Ectodermal cell (in vitro differentiated cells): ENCODE measurements at regions not wholly inside any gene's neighbourhood (a gene's known extent, or its start where the extent isn't known, plus 50 kb on each side); places are given as distances from the start of the nearest gene placed in this dataset.

Source experiments
- H3K27ac ChIP-seq: 2 replicates; pipeline ENCODE4 v1.7.0; 2013; ENCODE audit warnings: mild to moderate bottlenecking, low read depth, low read length; ENCODE audit not compliant: insufficient read depth, poor library complexity, severe bottlenecking
- H3K27me3 ChIP-seq: 2 replicates; pipeline ENCODE4 v1.7.0; 2013; ENCODE audit warnings: mild to moderate bottlenecking, low read length; ENCODE audit not compliant: insufficient read depth, control insufficient read depth, poor library complexity, severe bottlenecking
- H3K36me3 ChIP-seq: one replicate; pipeline ENCODE4 v1.7.0; 2013; ENCODE audit warnings: low read length; ENCODE audit not compliant: control insufficient read depth, insufficient read depth
- H3K4me1 ChIP-seq: one replicate; pipeline ENCODE4 v1.7.0; 2013; ENCODE audit warnings: low read length; ENCODE audit not compliant: control insufficient read depth, insufficient read depth
- H3K4me3 ChIP-seq: 2 replicates; pipeline ENCODE4 v1.7.0; 2013; ENCODE audit warnings: low read depth, low read length, control low read depth; ENCODE audit not compliant: insufficient read depth
- H3K9me3 ChIP-seq: 2 replicates; pipeline ENCODE4 v1.7.0; 2013; ENCODE audit warnings: mild to moderate bottlenecking, low read length, moderate library complexity; ENCODE audit not compliant: control insufficient read depth
- WGBS, 2 experiments: methylation state at CpG; one replicate each; pipeline ENCODE4 v1.1.7; 2013; ENCODE audit warnings: missing lambda C conversion rate in 2 of 2; 5-methylcytosine and 5-hydroxymethylcytosine counted together

DNA sequence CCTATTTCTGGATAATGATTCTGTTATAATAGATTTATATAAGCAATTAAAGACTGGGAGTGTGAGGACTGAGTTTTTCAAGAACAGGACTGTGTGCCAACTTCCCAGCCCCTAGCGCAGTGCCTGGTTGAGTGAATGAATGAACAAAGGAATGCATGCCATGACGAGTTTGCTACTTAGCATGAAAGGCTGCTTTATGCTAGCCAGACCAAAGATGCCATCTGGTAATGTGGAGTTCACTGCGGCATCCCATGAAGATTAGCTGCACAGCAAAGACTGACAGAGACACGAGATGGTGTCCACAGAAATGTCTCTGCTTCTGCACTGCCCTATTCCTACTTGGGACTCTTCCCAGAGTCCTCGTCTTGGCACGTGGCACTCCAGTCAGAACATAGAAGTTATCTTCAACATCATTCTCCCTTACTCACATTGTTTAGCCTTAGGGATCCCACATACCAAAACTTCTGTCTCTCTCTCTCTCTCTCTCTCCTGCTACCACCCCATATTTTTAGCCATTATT is 283.9 kb upstream of the CTNNB1 start:
- H3K36me3 ChIP-seq: no peaks in the 10 kb centered on the region
- no peak overlapping the region for H3K4me3 ChIP-seq
- 91 to 94% methylated on average over 6 of the region's 6 CpGs for WGBS, 2 experiments
- no peaks in the 10 kb centered on the region for H3K27me3 ChIP-seq
- H3K27ac ChIP-seq: no peak overlapping the region
- H3K4me1 ChIP-seq: no peaks in the 10 kb centered on the region
- no peaks in the 10 kb centered on the region for H3K9me3 ChIP-seq

DNA sequence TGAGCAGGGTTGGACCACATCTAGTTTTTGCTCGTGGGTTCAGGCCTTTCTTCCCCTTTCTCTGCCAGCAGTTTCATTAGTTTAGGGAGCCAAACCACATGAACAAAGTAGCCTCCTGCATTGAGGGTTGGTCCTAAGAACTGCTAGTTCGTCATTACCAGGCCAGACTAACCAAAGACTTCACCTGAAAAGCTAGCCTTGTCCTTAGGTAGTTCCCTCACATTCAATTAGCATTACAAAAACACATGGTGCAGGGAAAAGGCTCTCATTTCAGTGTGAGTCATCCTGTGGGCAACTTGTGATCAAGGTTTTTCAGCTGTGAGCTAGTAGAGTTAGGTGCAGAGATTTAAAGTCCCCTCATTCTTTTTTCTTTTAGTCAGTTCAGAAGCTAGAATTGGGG is 279.3 kb upstream of the CTNNB1 start:
- no peaks in the 10 kb centered on the region for H3K36me3 ChIP-seq
- no peaks in the 10 kb centered on the region for H3K27me3 ChIP-seq
- no peaks in the 10 kb centered on the region for H3K9me3 ChIP-seq
- 48 to 49% methylated on average over 2 of the region's 2 CpGs for WGBS, 2 experiments
- peaks cover 6% of the 10 kb centered on the region for H3K4me1 ChIP-seq
- H3K4me3 ChIP-seq: no peak overlapping the region
- H3K27ac ChIP-seq: no peak overlapping the region

DNA sequence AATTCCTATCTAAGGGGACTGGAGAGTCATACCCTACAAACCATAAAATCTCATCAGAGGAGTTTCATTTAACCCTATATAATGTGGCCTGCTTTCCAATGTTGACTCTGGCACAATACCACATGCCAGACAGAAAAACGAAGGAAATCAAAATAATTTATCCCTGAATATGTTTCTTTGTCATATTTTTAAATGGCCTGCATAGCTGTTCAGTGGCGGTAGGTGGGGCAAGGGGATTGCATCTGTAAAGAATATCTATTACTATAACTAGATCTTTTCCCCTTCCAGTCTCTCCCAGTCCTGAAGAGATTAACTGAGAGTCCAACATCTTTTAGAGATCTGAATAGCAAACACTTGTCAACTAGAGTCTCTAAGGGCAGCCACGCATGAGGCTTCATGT is 278.1 kb upstream of the CTNNB1 start:
- Histone ChIP-seq H3K9me3 (no peaks in the 10 kb centered on the region), H3K27ac (no peak overlapping the region), H3K36me3 (no peaks in the 10 kb centered on the region), H3K4me1 (peaks cover 8% of the 10 kb centered on the region), H3K4me3 (no peak overlapping the region), H3K27me3 (no peaks in the 10 kb centered on the region)
- WGBS, 2 experiments: 89 to 98% methylated on average over 1 to 3 of the region's 3 CpGs

DNA sequence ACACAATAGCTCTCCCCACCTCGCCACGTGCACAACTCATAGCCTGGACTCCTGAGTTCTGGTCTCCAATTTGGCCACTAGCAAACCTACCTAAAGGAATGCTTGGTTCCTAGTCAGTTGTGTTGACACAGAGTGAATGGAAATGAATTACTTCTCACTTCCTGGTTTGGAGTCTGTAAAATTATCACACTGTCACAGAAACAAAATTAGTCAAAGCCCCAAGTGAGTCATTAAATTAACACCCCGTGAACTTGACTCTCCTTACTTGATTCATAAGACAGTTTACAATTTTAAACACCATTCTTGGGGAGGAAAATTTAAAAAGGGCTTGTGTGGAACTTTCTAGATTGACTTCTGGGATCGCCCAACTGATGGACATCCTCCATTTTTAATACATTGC is 276.2 kb upstream of the CTNNB1 start:
- H3K36me3 ChIP-seq: no peaks in the 10 kb centered on the region
- WGBS, 2 experiments: 95 to 96% methylated on average over 4 of the region's 4 CpGs
- H3K4me3 ChIP-seq: no peak overlapping the region
- no peaks in the 10 kb centered on the region for H3K9me3 ChIP-seq
- peaks cover 8% of the 10 kb centered on the region for H3K4me1 ChIP-seq
- no peak overlapping the region for H3K27ac ChIP-seq
- H3K27me3 ChIP-seq: no peaks in the 10 kb centered on the region

DNA sequence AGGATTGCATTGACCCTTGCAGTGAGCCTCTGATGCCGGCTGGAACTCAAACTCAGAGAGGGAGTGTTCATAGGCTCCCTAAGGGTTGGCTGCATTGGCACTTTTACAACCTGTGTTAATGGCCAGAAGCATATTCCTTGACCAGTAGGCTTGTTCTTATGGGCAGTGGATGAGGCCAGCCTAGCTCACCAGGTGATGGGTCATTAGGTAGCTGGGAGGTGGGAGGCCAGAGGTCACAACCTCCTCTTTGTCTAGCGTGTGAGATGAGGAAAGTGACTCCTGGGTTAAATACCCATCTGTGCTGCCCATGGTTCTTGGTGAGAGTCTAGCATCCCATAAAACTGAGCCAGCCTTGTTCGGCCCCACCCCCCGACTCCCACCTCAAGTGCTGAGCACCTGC is 275.7 kb upstream of the CTNNB1 start:
- 92 to 95% methylated on average over 4 of the region's 4 CpGs for WGBS, 2 experiments
- Histone ChIP-seq H3K27me3 (no peaks in the 10 kb centered on the region), H3K4me3 (no peak overlapping the region), H3K36me3 (no peaks in the 10 kb centered on the region), H3K9me3 (no peaks in the 10 kb centered on the region), H3K27ac (no peak overlapping the region), H3K4me1 (peaks cover 8% of the 10 kb centered on the region)

DNA sequence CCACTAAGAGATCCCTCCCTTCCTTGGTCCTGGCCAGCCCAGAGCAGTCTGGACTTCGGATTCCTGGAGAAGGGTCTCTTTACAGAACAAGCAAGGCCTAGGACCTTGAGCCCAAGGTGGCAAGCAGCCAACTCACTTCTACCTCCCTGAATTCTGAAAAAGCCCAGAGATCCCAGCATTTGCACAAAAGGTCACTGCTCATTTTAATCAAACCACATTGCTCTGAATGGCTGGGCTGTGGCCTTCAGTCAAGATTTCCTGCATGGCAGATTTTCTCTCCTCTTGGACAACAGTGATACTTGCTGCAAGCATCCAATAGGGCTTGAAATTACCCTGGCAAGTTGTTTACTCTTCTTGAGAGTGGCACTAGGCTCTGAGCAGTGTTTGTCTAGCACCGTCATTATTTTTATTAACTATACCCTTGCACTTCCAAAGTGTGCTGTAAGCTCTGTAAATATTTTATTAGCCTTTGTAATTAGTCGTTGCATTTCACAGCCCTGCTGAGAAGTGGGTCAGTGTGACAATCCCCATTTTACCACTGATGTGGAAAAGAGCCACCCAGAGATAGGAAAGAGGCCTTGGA is 274.7 kb upstream of the CTNNB1 start:
- Histone ChIP-seq H3K9me3 (no peaks in the 10 kb centered on the region), H3K27me3 (no peaks in the 10 kb centered on the region), H3K4me1 (peaks cover 8% of the 10 kb centered on the region), H3K4me3 (no peak overlapping the region), H3K27ac (no peak overlapping the region), H3K36me3 (no peaks in the 10 kb centered on the region)
- WGBS, 2 experiments: 76 to 85% methylated on average over 2 to 3 of the region's 3 CpGs

DNA sequence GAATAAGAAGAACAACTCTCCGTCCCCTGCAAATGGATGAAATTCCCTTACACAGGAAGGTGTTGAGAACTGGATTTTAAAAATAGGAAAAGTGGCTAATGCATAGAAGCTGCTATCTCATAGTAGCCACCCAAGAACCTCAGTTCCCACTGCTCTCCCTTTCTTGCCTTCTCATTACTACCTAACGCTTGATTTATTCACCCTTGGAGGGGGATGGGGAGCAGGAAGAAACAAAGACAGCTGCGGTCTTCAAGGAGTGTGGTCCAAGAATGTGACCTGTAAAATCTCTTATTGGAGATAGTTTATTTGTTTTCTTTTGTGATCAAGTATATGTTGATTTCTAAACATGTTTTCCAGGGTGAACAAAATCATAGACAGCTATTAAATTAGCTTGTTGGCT is 274.1 kb upstream of the CTNNB1 start:
- no peaks in the 10 kb centered on the region for H3K27me3 ChIP-seq
- H3K4me3 ChIP-seq: no peak overlapping the region
- no peaks in the 10 kb centered on the region for H3K9me3 ChIP-seq
- 27 to 65% methylated on average over 1 to 2 of the region's 3 CpGs for WGBS, 2 experiments
- peaks cover 8% of the 10 kb centered on the region for H3K4me1 ChIP-seq
- H3K27ac ChIP-seq: no peak overlapping the region
- no peaks in the 10 kb centered on the region for H3K36me3 ChIP-seq

DNA sequence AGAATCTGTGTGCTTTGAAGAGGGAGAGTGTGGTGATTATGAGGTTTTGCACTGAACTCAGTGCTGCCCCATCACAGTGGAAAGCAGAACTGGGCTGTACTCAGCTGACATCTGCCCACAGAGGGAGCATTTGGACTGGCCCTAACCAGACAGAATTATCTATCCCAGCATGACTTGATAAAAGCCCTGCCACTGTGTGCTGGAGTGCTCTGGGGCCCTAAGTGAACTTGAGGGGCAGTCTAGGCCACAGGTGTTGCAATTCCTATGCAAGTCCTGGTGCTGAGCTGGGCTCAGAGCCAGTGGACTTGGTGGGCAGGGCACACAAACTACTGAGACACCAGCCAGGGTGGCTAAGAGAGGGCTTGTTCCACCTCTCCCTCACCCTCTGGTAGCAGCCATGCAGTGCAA is 269.2 kb upstream of the CTNNB1 start:
- Histone ChIP-seq H3K4me1 (peaks cover 1% of the 10 kb centered on the region), H3K9me3 (no peaks in the 10 kb centered on the region), H3K36me3 (no peaks in the 10 kb centered on the region), H3K27me3 (no peaks in the 10 kb centered on the region), H3K4me3 (no peak overlapping the region), H3K27ac (no peak overlapping the region)

DNA sequence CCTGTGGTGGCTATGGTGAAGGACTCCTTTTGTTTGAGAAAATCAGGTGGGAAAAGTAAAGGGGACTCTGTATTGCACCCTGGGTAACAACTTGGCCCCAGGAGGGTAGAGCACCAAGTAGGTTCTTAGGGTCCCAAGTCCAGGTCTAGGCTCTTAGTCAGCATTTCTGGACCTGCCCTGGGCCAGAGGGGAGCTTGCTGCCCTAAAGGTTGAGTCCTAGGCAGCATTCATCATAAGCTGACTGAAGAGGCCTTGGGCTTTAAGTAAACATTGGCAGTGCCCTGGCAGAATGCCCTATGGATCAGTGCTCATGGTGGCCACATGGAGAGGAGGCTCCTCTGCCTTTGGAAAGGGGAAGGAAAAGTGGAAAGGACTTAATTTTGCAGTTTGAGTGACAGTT is 268.5 kb upstream of the CTNNB1 start:
- H3K9me3 ChIP-seq: no peaks in the 10 kb centered on the region

DNA sequence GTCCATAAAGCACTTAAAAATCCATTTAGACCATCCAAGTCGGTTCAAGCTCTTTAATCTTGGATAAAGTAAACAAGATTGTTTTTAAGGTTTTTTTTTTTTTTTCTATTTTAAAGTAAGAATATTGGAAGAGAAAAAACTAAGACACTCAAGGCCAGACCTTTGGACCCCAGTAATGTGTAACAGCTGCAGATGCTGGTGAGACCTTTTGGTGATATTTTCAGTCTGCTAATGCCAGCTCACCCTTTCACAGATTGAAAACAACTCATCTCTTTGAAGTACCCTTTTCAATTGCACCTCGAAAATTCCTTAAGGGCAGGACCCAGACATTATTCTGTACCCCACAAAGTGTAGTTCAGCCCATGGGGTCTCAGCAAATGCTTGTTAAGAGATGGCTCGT is 260.7 kb upstream of the CTNNB1 start:
- no peak overlapping the region for H3K27ac ChIP-seq
- no peak overlapping the region for H3K4me3 ChIP-seq
- no peaks in the 10 kb centered on the region for H3K4me1 ChIP-seq
- H3K36me3 ChIP-seq: no peaks in the 10 kb centered on the region
- 81 to 92% methylated on average over 3 of the region's 3 CpGs for WGBS, 2 experiments
- H3K9me3 ChIP-seq: no peaks in the 10 kb centered on the region
- no peaks in the 10 kb centered on the region for H3K27me3 ChIP-seq

More for the DNA sequence above, 268.5 kb upstream of the CTNNB1 start:
- no peaks in the 10 kb centered on the region for H3K4me1 ChIP-seq
- no peaks in the 10 kb centered on the region for H3K27me3 ChIP-seq
- H3K36me3 ChIP-seq: no peaks in the 10 kb centered on the region
- H3K4me3 ChIP-seq: no peak overlapping the region
- H3K27ac ChIP-seq: no peak overlapping the region
